SIG-M5 treated with dmso at 0.1 percent for 504 hours (cell line): ENCODE measurements at regions not wholly inside any gene's neighbourhood (a gene's known extent, or its start where the extent isn't known, plus 50 kb on each side); places are given as distances from the start of the nearest gene placed in this dataset.

ENCODE experiments used
- DNase-seq: peaks from one replicate; lab custom pipeline; 2025; ENCODE audit not compliant: unreplicated experiment; lab: John Stamatoyannopoulos, UW

- DNase-seq: no peak
These were observed 185.3 kb upstream of the POU3F3 start for GRCh38 chr2:104668631-104669030.

DNA sequence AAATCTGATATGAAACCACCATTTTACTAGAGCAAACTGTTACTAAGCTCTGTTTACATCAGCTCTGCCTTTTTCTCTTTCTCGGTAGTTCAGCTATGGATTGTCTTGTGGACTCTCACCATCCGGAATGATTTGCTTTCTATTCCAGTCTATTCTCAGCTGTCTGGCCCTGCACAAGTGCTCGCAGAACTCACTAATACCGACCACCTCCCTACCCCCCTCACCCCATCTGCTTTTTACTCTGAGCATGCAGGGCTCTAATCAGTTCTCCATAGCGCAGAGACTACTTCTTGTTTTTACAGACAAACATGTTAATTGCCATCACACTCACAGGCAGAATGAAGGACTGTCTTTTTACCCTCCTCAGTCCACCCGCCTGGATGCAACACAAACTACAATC, 180.7 kb upstream of the POU3F3 start:
- DNase-seq: no peak

DNA sequence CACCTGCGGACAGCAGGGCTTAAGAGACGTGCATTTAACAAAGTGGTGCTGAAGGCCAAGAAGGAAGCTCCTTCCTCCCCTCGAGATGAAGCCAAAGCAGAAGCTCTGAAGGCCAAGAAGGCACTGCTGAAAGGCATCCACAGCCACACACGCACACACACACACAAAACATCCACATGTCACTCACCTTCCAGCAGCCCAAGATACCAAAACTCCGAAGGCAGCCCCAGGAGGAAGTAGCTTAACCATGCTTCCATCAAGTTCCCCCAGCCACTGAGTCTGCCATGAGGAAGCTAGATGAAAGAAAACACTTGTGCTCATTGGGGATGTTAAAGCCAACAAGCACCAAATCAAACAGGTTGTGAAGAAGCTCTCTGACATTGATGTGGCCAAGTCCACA, 175.7 kb upstream of the POU3F3 start:
- no peak for DNase-seq

DNA sequence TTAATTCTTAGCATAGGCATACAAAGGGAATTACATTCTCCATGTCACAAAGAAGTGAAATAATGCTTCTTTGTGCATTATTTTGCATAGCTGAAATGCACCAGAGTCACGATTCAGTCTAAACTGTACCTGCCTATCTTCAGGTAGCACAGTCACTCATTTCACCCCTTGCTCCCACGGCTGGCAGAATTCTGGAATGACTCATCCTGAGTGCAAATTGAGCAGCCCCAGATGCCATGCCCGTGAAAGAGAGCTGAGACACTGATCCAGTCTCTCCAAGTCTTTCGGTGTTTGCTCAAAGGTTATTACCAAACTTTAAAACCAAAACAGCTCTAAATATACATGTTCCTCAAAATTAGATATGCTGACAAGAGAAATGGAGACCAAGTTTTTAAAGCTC, 168.3 kb upstream of the POU3F3 start:
- no peak for DNase-seq

GRCh38 chr2:104687147-104687546, 166.8 kb upstream of the POU3F3 start:
- no peak for DNase-seq

GRCh38 chr2:104690255-104690984, 163.5 kb upstream of the POU3F3 start:
- no peak for DNase-seq

GRCh38 chr2:104698276-104698675, 155.6 kb upstream of the POU3F3 start:
- no peak for DNase-seq

GRCh38 chr2:104701411-104701911, 152.5 kb upstream of the POU3F3 start:
- no peak for DNase-seq

DNA sequence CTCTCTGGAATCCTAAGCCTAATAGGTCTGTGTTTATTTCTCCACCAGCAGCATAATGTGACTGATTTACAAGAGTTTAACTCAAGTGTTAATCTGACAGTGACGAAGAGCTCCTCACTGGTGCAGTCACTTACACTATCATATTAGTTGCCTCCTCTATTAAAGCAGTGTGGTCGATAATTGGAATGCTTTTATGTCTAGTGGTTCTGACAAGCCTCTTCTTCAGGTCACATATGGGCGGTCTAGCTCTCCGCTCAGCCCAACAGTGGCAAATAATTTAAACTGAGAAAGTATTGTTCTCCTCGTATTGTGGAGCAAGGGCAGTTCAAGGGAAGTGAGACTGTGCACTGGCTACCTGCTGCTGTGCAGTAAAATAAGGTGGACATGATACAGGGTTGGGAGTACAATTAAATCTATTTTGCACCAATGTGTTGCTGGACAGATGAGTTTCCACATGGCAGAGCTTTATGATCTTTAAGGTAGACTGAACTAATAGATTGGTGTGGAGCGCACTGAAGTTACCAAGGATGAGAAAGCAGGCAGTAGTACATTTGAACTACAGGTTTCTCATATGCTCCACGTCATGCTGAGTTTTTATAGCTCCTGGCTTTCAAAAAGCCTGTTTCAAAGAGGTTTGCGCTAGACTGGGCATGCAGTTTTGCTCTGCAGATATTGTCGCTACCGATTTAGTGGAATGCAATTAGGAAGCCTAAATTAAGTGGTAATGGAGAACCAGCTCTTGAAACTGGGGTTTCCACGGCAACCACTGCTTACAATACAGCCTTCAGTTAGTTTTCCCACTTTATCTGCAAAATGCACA, 151.7 kb upstream of the POU3F3 start:
- DNase-seq: no peak

DNA sequence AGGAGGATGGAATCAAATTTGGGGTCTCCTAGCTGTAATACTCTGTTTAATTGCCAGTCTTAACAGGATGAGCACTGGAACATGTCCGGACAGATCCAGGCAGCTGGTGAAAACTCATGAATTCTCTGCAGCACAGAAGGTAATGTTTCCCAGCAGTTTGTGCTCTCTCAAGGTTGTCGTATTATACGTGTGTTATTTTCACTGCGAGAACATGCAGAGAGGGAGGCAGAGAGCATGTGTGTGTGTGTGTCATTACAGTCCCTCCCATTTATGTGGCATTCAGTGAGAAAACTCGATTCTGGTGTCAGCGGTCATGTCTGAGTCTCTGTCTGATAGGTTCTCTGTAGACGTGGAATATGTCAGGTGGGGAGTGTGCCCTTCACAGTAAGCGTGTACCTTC, 150.2 kb upstream of the POU3F3 start:
- no peak for DNase-seq

- no peak for DNase-seq
These were observed 149.2 kb upstream of the POU3F3 start for GRCh38 chr2:104704496-104705245.

DNA sequence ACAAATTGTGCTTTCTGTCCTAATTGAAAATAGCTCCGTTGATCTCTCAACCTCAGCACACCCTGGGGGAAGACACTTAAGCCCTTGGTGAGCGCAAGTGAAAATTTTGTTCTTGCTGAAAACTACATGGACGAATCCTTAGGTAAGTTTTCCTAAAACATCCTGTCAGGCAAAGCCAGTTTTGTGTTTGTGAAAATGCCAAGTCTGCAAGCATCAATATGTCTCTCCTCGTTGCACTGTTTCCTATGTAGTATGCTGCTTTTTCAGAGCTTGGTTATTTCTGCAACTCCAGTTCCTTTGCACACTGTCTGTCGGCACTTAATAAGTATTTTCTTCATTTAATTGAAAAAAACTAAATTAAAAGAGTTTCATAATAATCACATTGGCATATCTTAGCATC, 146.9 kb upstream of the POU3F3 start:
- DNase-seq: no peak

DNA sequence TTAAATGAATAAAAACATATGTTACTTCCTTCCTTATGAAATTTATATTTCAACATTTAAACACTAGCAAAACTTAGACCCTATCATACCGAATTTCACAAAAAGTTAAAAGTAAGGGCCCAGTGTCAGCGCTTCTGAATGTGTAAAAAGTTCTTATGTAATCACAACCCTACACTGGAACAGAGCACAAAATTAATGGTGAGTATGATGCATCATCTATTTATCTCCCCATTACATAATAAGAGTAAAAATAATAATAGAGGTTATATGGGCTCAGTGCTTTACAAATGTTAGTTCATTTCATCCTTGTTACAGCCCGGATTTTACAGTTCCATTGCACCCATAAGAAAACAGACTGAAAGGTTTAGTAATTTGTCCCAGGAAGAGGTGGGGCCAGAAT, 144.9 kb upstream of the POU3F3 start:
- no peak for DNase-seq

GRCh38 chr2:104716061-104716460, 137.9 kb upstream of the POU3F3 start:
- no peak for DNase-seq

- DNase-seq: peak; percentile 11
These were observed 120.5 kb upstream of the POU3F3 start for GRCh38 chr2:104733226-104733943.

- DNase-seq: no peak
These were observed 118.9 kb upstream of the POU3F3 start for GRCh38 chr2:104734937-104735586.

- DNase-seq: no peak
These were observed 117.9 kb upstream of the POU3F3 start for GRCh38 chr2:104736026-104736425.

GRCh38 chr2:104741860-104742259, 112.1 kb upstream of the POU3F3 start:
- no peak for DNase-seq

GRCh38 chr2:104744537-104744936, 109.4 kb upstream of the POU3F3 start:
- no peak for DNase-seq

- no peak for DNase-seq
These were observed 108.1 kb upstream of the POU3F3 start for GRCh38 chr2:104745846-104746245.
